ENCODE measurements at regions not wholly inside any gene's neighbourhood (a gene's known extent, or its start where the extent isn't known, plus 50 kb on each side); places are given as distances from the start of the nearest gene placed in this dataset.

GRCh38 chr4:108559068-108559793 lies 61.1 kb upstream of the RPL34 start:
- TF ChIP-seq, protein P1, sequence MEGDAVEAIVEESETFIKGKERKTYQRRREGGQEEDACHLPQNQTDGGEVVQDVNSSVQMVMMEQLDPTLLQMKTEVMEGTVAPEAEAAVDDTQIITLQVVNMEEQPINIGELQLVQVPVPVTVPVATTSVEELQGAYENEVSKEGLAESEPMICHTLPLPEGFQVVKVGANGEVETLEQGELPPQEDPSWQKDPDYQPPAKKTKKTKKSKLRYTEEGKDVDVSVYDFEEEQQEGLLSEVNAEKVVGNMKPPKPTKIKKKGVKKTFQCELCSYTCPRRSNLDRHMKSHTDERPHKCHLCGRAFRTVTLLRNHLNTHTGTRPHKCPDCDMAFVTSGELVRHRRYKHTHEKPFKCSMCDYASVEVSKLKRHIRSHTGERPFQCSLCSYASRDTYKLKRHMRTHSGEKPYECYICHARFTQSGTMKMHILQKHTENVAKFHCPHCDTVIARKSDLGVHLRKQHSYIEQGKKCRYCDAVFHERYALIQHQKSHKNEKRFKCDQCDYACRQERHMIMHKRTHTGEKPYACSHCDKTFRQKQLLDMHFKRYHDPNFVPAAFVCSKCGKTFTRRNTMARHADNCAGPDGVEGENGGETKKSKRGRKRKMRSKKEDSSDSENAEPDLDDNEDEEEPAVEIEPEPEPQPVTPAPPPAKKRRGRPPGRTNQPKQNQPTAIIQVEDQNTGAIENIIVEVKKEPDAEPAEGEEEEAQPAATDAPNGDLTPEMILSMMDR (conservative IDR thresholded peaks at IDR 0.05; ENCODE audit: low read depth, low read length) = no peak
- Histone ChIP-seq H3K4me1 (ENCODE audit: low read depth, poor library complexity, severe bottlenecking) (no peaks in the 10 kb centered on the region), H3K27me3 (ENCODE audit: insufficient read depth, low read depth) (no peaks in the 10 kb centered on the region), H3K4me2 (no peak overlapping the region), H4K20me1 (ENCODE audit: insufficient read depth) (no peaks in the 10 kb centered on the region), H3K79me2 (ENCODE audit: insufficient read depth, low read depth) (no peaks in the 10 kb centered on the region), H2AFZ (ENCODE audit: low read depth) (no peak overlapping the region), H3K27ac (no peak overlapping the region), H3K36me3 (ENCODE audit: insufficient read depth) (no peaks in the 10 kb centered on the region), H3K4me3 (IDR thresholded peaks at IDR 0.05; ENCODE audit: insufficient read depth, low read depth, low read length) (no peak overlapping the region), H3K9ac (no peak overlapping the region)

GRCh38 chr4:108556588-108557200 lies 63.7 kb upstream of the RPL34 start:
- H3K79me2 ChIP-seq (ENCODE audit: insufficient read depth, low read depth) = no peaks in the 10 kb centered on the region
- H3K9ac ChIP-seq = no peak overlapping the region
- H3K4me3 ChIP-seq (IDR thresholded peaks at IDR 0.05; ENCODE audit: insufficient read depth, low read depth, low read length) = no peak overlapping the region
- TF ChIP-seq, protein P1 (conservative IDR thresholded peaks at IDR 0.05; ENCODE audit: low read depth, low read length) = no peak
- no peak overlapping the region for H3K4me2 ChIP-seq
- no peaks in the 10 kb centered on the region for H4K20me1 ChIP-seq (ENCODE audit: insufficient read depth)
- no peak overlapping the region for H2AFZ ChIP-seq (ENCODE audit: low read depth)
- H3K27me3 ChIP-seq (ENCODE audit: insufficient read depth, low read depth) = no peaks in the 10 kb centered on the region
- H3K27ac ChIP-seq = no peak overlapping the region
- no peaks in the 10 kb centered on the region for H3K4me1 ChIP-seq (ENCODE audit: low read depth, poor library complexity, severe bottlenecking)
- H3K36me3 ChIP-seq (ENCODE audit: insufficient read depth) = no peaks in the 10 kb centered on the region

GRCh38 chr4:108556166-108556565 lies 64.2 kb upstream of the RPL34 start:
- no peak overlapping the region for H3K4me2 ChIP-seq
- H3K4me1 ChIP-seq (ENCODE audit: low read depth, poor library complexity, severe bottlenecking) = no peaks in the 10 kb centered on the region

DNA sequence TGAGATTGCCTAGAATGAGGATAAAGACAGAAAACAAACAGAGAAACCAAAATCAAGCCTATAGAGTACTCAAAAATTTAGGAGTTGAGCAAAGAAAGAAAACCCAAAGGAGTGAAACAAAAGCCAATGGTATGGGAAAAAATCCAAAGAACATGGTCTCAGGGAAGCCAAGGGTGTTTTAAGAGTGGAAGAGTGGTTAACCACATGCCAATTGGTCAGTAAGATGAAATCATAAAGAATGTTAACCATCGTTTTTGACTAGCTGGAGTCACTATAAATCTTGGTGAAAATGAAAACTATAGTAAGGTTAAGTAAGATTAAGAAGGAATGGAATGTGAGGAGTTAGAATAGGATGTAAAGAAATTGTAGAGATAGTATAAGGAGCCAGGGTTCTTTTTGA lies 64.7 kb upstream of the RPL34 start:
- TF ChIP-seq, protein P1 (conservative IDR thresholded peaks at IDR 0.05; ENCODE audit: low read depth, low read length) = no peak
- H3K4me2 ChIP-seq = no peak overlapping the region
- no peaks in the 10 kb centered on the region for H4K20me1 ChIP-seq (ENCODE audit: insufficient read depth)
- no peak overlapping the region for H3K27ac ChIP-seq
- no peak overlapping the region for H2AFZ ChIP-seq (ENCODE audit: low read depth)
- no peak overlapping the region for H3K4me3 ChIP-seq (IDR thresholded peaks at IDR 0.05; ENCODE audit: insufficient read depth, low read depth, low read length)
- H3K9ac ChIP-seq = no peak overlapping the region
- H3K4me1 ChIP-seq (ENCODE audit: low read depth, poor library complexity, severe bottlenecking) = no peaks in the 10 kb centered on the region
- H3K36me3 ChIP-seq (ENCODE audit: insufficient read depth) = no peaks in the 10 kb centered on the region
- no peaks in the 10 kb centered on the region for H3K27me3 ChIP-seq (ENCODE audit: insufficient read depth, low read depth)
- no peaks in the 10 kb centered on the region for H3K79me2 ChIP-seq (ENCODE audit: insufficient read depth, low read depth)

More at GRCh38 chr4:108556166-108556565, 64.2 kb upstream of the RPL34 start:
- Histone ChIP-seq H3K9ac (no peak overlapping the region), H3K36me3 (ENCODE audit: insufficient read depth) (no peaks in the 10 kb centered on the region), H2AFZ (ENCODE audit: low read depth) (no peak overlapping the region), H4K20me1 (ENCODE audit: insufficient read depth) (no peaks in the 10 kb centered on the region), H3K79me2 (ENCODE audit: insufficient read depth, low read depth) (no peaks in the 10 kb centered on the region), H3K4me3 (IDR thresholded peaks at IDR 0.05; ENCODE audit: insufficient read depth, low read depth, low read length) (no peak overlapping the region), H3K27me3 (ENCODE audit: insufficient read depth, low read depth) (no peaks in the 10 kb centered on the region), H3K27ac (no peak overlapping the region)
- TF ChIP-seq, protein P1 (conservative IDR thresholded peaks at IDR 0.05; ENCODE audit: low read depth, low read length) = no peak
